ENCODE measurements at regions not wholly inside any gene's neighbourhood (a gene's known extent, or its start where the extent isn't known, plus 50 kb on each side); places are given as distances from the start of the nearest gene placed in this dataset.
A peak's percentile ranks its signal among the peaks of the same experiment; 100 is the strongest.

DNA sequence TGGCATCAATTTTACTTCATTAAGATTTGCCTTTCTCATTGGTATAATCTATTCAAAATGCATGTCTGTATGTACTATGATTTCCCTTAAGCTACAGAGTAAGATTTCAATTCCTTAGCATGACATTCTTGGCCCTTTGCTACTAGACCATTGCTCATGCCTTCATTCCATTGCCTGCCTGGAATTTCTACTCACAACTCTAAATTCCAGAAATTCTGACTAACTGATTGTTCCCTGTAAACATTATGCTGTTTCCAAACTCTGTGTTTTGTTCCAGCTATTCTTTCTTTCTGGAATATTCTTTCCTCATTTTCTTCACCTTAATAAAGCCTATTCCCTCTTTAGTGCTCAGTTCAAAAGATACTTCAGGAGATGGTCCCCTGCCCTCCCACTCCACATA, 568.8 kb upstream of the SEMA6A start:
- H3K27me3 Mint-ChIP-seq (ENCODE audit: insufficient read depth, low read depth, poor library complexity): peaks cover 1% of the 10 kb centered on the region
- no peaks in the 10 kb centered on the region for H4K20me1 ChIP-seq (replicated peaks; ENCODE audit: insufficient read depth)
- H3K27me3 ChIP-seq (ENCODE audit: insufficient read depth): no peaks in the 10 kb centered on the region
- H2AFZ ChIP-seq: peak overlapping the region; percentile 16; the same call in 1 of the 2 replicates
- DNase-seq (ENCODE audit: low spot score) (no peak), ATAC-seq (no peak)
- no peak overlapping the region for H3K27ac ChIP-seq (ENCODE audit: low read depth)
- TF ChIP-seq, protein P1, sequence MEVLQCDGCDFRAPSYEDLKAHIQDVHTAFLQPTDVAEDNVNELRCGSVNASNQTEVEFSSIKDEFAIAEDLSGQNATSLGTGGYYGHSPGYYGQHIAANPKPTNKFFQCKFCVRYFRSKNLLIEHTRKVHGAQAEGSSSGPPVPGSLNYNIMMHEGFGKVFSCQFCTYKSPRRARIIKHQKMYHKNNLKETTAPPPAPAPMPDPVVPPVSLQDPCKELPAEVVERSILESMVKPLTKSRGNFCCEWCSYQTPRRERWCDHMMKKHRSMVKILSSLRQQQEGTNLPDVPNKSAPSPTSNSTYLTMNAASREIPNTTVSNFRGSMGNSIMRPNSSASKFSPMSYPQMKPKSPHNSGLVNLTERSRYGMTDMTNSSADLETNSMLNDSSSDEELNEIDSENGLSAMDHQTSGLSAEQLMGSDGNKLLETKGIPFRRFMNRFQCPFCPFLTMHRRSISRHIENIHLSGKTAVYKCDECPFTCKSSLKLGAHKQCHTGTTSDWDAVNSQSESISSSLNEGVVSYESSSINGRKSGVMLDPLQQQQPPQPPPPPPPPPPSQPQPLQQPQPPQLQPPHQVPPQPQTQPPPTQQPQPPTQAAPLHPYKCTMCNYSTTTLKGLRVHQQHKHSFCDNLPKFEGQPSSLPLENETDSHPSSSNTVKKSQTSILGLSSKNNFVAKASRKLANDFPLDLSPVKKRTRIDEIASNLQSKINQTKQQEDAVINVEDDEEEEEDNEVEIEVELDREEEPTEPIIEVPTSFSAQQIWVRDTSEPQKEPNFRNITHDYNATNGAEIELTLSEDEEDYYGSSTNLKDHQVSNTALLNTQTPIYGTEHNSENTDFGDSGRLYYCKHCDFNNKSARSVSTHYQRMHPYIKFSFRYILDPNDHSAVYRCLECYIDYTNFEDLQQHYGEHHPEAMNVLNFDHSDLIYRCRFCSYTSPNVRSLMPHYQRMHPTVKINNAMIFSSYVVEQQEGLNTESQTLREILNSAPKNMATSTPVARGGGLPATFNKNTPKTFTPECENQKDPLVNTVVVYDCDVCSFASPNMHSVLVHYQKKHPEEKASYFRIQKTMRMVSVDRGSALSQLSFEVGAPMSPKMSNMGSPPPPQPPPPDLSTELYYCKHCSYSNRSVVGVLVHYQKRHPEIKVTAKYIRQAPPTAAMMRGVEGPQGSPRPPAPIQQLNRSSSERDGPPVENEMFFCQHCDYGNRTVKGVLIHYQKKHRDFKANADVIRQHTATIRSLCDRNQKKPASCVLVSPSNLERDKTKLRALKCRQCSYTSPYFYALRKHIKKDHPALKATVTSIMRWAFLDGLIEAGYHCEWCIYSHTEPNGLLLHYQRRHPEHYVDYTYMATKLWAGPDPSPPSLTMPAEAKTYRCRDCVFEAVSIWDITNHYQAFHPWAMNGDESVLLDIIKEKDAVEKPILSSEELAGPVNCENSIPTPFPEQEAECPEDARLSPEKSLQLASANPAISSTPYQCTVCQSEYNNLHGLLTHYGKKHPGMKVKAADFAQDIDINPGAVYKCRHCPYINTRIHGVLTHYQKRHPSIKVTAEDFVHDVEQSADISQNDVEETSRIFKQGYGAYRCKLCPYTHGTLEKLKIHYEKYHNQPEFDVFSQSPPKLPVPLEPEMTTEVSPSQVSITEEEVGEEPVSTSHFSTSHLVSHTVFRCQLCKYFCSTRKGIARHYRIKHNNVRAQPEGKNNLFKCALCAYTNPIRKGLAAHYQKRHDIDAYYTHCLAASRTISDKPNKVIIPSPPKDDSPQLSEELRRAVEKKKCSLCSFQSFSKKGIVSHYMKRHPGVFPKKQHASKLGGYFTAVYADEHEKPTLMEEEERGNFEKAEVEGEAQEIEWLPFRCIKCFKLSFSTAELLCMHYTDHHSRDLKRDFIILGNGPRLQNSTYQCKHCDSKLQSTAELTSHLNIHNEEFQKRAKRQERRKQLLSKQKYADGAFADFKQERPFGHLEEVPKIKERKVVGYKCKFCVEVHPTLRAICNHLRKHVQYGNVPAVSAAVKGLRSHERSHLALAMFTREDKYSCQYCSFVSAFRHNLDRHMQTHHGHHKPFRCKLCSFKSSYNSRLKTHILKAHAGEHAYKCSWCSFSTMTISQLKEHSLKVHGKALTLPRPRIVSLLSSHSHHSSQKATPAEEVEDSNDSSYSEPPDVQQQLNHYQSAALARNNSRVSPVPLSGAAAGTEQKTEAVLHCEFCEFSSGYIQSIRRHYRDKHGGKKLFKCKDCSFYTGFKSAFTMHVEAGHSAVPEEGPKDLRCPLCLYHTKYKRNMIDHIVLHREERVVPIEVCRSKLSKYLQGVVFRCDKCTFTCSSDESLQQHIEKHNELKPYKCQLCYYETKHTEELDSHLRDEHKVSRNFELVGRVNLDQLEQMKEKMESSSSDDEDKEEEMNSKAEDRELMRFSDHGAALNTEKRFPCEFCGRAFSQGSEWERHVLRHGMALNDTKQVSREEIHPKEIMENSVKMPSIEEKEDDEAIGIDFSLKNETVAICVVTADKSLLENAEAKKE (CRISPR knock-in tag; IDR thresholded peaks at IDR 0.05): no peak
- TF ChIP-seq POLR2AphosphoS5 (IDR thresholded peaks at IDR 0.05; ENCODE audit: low read depth) (no peak), EZH2phosphoT487 (IDR thresholded peaks at IDR 0.05; ENCODE audit: unreplicated experiment) (no peak), CREB1 (CRISPR knock-in tag; IDR thresholded peaks at IDR 0.05; ENCODE audit: low read depth) (no peak), ZNF331 (CRISPR knock-in tag; IDR thresholded peaks at IDR 0.05; ENCODE audit: low read depth) (no peak), JUNB (IDR thresholded peaks at IDR 0.05; ENCODE audit: unreplicated experiment) (no peak), STAT1 (IDR thresholded peaks at IDR 0.05; ENCODE audit: unreplicated experiment) (no peak), REST (IDR thresholded peaks at IDR 0.05; ENCODE audit: unreplicated experiment) (no peak), ZNF114 (CRISPR knock-in tag; IDR thresholded peaks at IDR 0.05) (no peak), EZH2 (IDR thresholded peaks at IDR 0.05; ENCODE audit: low read depth, unreplicated experiment) (no peak), NANOG (IDR thresholded peaks at IDR 0.05; ENCODE audit: borderline replicate concordance) (no peak)
- TF ChIP-seq, protein P2, sequence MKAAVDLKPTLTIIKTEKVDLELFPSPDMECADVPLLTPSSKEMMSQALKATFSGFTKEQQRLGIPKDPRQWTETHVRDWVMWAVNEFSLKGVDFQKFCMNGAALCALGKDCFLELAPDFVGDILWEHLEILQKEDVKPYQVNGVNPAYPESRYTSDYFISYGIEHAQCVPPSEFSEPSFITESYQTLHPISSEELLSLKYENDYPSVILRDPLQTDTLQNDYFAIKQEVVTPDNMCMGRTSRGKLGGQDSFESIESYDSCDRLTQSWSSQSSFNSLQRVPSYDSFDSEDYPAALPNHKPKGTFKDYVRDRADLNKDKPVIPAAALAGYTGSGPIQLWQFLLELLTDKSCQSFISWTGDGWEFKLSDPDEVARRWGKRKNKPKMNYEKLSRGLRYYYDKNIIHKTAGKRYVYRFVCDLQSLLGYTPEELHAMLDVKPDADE (IDR thresholded peaks at IDR 0.05): no peak
- TF ChIP-seq, protein P3, sequence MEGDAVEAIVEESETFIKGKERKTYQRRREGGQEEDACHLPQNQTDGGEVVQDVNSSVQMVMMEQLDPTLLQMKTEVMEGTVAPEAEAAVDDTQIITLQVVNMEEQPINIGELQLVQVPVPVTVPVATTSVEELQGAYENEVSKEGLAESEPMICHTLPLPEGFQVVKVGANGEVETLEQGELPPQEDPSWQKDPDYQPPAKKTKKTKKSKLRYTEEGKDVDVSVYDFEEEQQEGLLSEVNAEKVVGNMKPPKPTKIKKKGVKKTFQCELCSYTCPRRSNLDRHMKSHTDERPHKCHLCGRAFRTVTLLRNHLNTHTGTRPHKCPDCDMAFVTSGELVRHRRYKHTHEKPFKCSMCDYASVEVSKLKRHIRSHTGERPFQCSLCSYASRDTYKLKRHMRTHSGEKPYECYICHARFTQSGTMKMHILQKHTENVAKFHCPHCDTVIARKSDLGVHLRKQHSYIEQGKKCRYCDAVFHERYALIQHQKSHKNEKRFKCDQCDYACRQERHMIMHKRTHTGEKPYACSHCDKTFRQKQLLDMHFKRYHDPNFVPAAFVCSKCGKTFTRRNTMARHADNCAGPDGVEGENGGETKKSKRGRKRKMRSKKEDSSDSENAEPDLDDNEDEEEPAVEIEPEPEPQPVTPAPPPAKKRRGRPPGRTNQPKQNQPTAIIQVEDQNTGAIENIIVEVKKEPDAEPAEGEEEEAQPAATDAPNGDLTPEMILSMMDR (conservative IDR thresholded peaks at IDR 0.05; ENCODE audit: low read depth in 2 of 2): no peak
- H3K9me2 ChIP-seq (ENCODE audit: insufficient read depth): no peaks in the 10 kb centered on the region
- peaks cover 4% of the 10 kb centered on the region for H3K4me1 Mint-ChIP-seq
- H3K36me3 Mint-ChIP-seq (ENCODE audit: low read depth): no peaks in the 10 kb centered on the region
- H3K4me2 ChIP-seq: no peak overlapping the region
- H3K4me3 ChIP-seq: no peak overlapping the region
- no peaks in the 10 kb centered on the region for H3F3A ChIP-seq (replicated peaks; ENCODE audit: low read depth)
- no peak overlapping the region for H3K4me3 Mint-ChIP-seq
- no peak overlapping the region for H3K27ac Mint-ChIP-seq
- H3K4me1 ChIP-seq (ENCODE audit: insufficient read depth): no peaks in the 10 kb centered on the region
- H3K9me3 Mint-ChIP-seq: no peaks in the 10 kb centered on the region
- no peaks in the 10 kb centered on the region for H3K36me3 ChIP-seq (ENCODE audit: insufficient read depth)
- no peaks in the 10 kb centered on the region for H3K79me2 ChIP-seq (replicated peaks; ENCODE audit: insufficient read depth)

All from GM23338 (cell line).